ENCODE measurements at regions not wholly inside any gene's neighbourhood (a gene's known extent, or its start where the extent isn't known, plus 50 kb on each side); places are given as distances from the start of the nearest gene placed in this dataset.
"Not testable (repeated sequence)": the region's sequence is repeated elsewhere in the genome, so short reads cannot be mapped to it uniquely, and the experiment has no call there.

GRCh38 chr21:23638131-23638695 is 1969.1 kb downstream of the MRPL39 start:
- in situ Hi-C loops (cut with MboI; ENCODE audit: low pct_unique_long_range_greater_than_20kb, low sequenced_read_pairs), result no loop called here
- DNase-seq, result no peak

DNA sequence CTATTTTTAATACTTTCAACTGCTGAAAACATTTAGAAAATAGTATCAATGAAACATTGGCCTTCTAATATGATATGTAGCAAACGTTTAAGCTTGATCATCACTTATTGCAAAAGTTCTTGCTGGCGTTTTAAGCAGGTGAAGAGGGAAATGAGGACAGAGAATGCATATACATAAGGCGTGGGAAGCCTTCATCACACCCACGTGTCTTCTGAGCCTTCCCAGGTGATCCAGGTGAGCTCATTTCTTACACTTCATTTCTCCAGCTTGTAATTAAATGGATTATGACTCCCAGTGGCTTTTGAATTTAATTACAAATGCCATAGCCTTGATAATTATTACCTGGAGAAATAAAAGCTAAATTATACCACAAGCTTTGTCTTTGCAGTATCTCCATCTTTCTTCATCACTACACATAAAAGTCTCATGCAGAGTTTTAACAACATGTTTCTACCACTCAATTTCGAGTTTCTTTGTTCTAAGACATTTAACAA is 1973.8 kb downstream of the MRPL39 start:
- DNase-seq, result no peak
- in situ Hi-C loops (cut with MboI; ENCODE audit: low pct_unique_long_range_greater_than_20kb, low sequenced_read_pairs), result no loop called here

GRCh38 chr21:23624281-23624680 is 1983.0 kb downstream of the MRPL39 start:
- no peak for DNase-seq
- in situ Hi-C loops (cut with MboI; ENCODE audit: low pct_unique_long_range_greater_than_20kb, low sequenced_read_pairs), result no loop called here

- in situ Hi-C loops (cut with MboI; ENCODE audit: low pct_unique_long_range_greater_than_20kb, low sequenced_read_pairs), result no loop called here
- DNase-seq, result no peak
These were observed 1994.3 kb downstream of the MRPL39 start for GRCh38 chr21:23613014-23613413.

DNA sequence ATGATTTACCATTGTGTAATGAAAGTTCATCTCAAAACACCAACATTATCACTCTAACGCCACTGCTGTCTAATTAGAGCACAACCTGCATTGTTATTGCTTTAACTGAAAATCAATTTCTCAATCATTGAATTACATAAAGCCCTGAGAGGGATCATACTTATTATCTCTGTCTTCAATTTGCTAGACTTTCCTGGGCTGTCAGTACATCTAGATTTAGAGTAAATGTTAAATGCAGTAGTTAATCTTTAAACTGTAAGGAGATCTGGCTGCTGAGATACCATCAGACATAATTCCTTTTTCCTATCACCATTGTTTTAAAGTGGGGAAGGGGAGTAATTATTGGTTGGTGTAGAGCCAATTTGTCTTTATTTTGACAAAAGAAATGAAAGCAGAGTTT is 1995.1 kb downstream of the MRPL39 start:
- no peak for DNase-seq
- in situ Hi-C loops (cut with MboI; ENCODE audit: low pct_unique_long_range_greater_than_20kb, low sequenced_read_pairs), result no loop called here

- in situ Hi-C loops (cut with MboI; ENCODE audit: low pct_unique_long_range_greater_than_20kb, low sequenced_read_pairs), result no loop called here
- DNase-seq, result no peak
These were observed 1999.4 kb downstream of the MRPL39 start for GRCh38 chr21:23607782-23608431.

- no peak for DNase-seq
- in situ Hi-C loops (cut with MboI; ENCODE audit: low pct_unique_long_range_greater_than_20kb, low sequenced_read_pairs), result no loop called here
These were observed 2005.7 kb downstream of the MRPL39 start for GRCh38 chr21:23601549-23601948.

GRCh38 chr21:23593582-23593981 is 2013.7 kb downstream of the MRPL39 start:
- in situ Hi-C loops (cut with MboI; ENCODE audit: low pct_unique_long_range_greater_than_20kb, low sequenced_read_pairs), result no loop called here
- no peak for DNase-seq

GRCh38 chr21:23585419-23585818 is 2021.9 kb downstream of the MRPL39 start:
- no peak for DNase-seq
- in situ Hi-C loops (cut with MboI; ENCODE audit: low pct_unique_long_range_greater_than_20kb, low sequenced_read_pairs), result no loop called here

- no peak for DNase-seq
- in situ Hi-C loops (cut with MboI; ENCODE audit: low pct_unique_long_range_greater_than_20kb, low sequenced_read_pairs), result no loop called here
These were observed 2027.7 kb downstream of the MRPL39 start for GRCh38 chr21:23579573-23579972.

DNA sequence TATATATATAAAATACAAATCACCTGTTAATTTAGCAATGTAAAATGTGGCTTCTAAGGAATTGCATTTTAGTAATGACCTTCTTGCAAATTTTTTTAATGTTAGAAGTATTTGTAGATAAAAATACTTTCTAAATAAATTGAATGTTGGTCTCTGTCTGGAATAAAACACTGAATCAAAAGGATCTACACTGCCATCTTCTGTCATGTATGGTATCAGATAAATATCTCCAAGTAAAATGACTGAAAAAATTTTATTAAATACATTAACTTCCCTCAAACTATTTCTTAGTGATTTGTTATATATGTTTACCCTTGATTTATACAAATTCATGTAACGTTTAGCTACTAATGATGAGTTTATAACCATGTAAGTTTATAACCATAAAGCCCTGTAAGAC is 2029.3 kb downstream of the MRPL39 start:
- in situ Hi-C loops (cut with MboI; ENCODE audit: low pct_unique_long_range_greater_than_20kb, low sequenced_read_pairs), result no loop called here
- no peak for DNase-seq

GRCh38 chr21:23574932-23575331 is 2032.3 kb downstream of the MRPL39 start:
- in situ Hi-C loops (cut with MboI; ENCODE audit: low pct_unique_long_range_greater_than_20kb, low sequenced_read_pairs), result no loop called here
- DNase-seq, result no peak

DNA sequence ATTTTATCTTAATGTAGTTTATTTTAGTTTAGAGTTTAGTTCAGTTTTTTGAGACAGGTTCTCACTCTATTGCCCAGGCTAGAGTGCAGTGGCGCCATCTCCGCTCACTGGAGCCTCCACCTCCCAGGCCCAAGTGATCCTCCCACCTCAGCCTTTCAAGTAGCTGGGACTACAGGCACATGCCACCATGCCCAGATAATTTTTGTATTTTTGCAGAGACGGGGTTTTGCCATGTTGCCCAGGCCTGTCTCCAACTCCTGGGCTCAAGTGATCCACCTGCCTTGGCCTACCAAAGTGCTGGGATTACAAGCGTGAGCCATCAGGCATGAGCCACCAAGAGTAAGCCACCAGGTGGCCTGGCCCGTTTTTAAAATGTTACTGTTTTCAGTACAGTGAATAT is 2058.4 kb downstream of the MRPL39 start:
- DNase-seq; in situ Hi-C loops (cut with MboI; ENCODE audit: low pct_unique_long_range_greater_than_20kb, low sequenced_read_pairs): not testable (repeated sequence)

DNA sequence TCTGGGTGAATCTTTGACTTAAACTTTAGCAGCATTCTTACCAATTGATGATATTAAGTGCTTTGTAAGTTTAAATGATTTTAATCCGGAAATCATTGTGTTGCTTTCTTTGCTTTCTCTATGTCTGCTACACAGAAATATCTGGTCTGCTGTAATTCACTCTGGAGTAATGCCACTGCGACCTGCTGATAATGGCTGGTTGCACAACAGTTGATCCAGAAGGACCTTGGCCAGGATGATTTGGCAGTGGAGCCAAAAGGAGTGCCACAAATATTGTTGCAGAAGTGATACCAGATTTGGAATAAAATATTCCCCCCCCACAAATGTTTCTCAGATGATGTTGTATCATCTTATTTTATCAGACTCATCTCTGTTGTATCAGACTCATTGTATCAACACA is 2063.9 kb downstream of the MRPL39 start:
- in situ Hi-C loops (cut with MboI; ENCODE audit: low pct_unique_long_range_greater_than_20kb, low sequenced_read_pairs), result no loop called here
- DNase-seq, result no peak

GRCh38 chr21:23542097-23542496 is 2065.2 kb downstream of the MRPL39 start:
- in situ Hi-C loops (cut with MboI; ENCODE audit: low pct_unique_long_range_greater_than_20kb, low sequenced_read_pairs), result no loop called here
- no peak for DNase-seq

- in situ Hi-C loops (cut with MboI; ENCODE audit: low pct_unique_long_range_greater_than_20kb, low sequenced_read_pairs), result no loop called here
- no peak for DNase-seq
These were observed 2065.7 kb downstream of the MRPL39 start for GRCh38 chr21:23541571-23541970.

DNA sequence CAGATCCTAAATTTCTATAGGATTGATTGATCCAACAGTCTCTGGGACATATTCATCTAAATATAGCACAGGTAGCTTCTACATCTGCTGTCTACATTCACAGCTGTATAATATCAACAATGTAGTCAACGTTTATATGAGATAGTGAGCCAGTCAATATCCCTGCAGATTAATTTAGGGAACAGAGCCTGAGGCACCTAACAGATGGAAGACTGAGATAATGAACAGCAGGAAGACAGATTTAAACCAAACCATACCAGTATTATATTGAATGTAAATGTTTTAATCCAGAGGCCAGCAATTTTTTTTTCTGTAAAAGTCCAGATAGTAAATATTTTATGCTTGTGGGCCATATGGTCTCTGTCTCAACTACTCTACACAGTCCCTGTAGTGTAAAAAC is 2072.4 kb downstream of the MRPL39 start:
- no peak for DNase-seq
- in situ Hi-C loops (cut with MboI; ENCODE audit: low pct_unique_long_range_greater_than_20kb, low sequenced_read_pairs), result no loop called here

- in situ Hi-C loops (cut with MboI; ENCODE audit: low pct_unique_long_range_greater_than_20kb, low sequenced_read_pairs), result no loop called here
- no peak for DNase-seq
These were observed 2075.8 kb downstream of the MRPL39 start for GRCh38 chr21:23531444-23531843.

DNA sequence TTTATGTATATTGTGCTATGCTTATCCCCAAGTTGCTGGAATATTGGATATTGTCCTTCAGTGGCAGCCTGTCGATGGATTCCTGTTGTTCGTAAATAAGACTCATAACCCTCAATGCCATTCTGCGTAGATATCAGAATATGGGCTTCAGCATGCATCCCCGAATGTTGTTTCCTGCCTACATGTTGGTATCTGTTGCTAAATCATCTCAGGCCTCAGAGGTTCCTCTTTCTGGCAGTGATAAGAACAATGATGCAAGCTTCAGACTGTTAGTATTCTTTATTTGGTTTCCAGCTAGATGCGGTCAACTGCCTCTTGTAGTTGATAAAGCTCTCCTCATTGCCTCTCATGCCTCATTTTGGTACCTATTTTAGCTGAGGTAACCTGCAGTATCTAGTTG is 2082.6 kb downstream of the MRPL39 start:
- in situ Hi-C loops (cut with MboI; ENCODE audit: low pct_unique_long_range_greater_than_20kb, low sequenced_read_pairs), result no loop called here
- DNase-seq, result peak; percentile 40

GRCh38 chr21:23522751-23523150 is 2084.5 kb downstream of the MRPL39 start:
- DNase-seq, result no peak
- in situ Hi-C loops (cut with MboI; ENCODE audit: low pct_unique_long_range_greater_than_20kb, low sequenced_read_pairs), result no loop called here

DNA sequence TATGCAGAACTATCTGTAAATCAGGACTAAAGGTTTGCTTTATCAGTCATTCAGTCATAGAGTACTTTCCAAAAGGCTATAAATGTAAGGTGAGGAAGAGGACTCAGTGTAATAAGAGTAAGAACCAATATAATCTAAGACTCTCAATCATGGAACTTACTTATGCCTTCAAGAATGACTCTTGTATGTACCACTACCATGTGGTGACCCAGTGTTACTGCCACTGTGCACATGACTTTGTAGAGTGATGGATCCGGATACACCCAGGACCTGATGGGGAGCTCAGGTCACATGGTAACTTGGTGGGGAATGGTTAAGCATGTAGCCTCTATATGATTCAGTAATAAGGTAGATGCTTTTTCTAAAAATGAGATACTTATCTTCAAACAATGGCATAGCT is 2099.8 kb downstream of the MRPL39 start:
- no peak for DNase-seq
- in situ Hi-C loops (cut with MboI; ENCODE audit: low pct_unique_long_range_greater_than_20kb, low sequenced_read_pairs), result no loop called here

All from KBM-7 (cell line).